Panc1 (cell line): ENCODE measurements at regions not wholly inside any gene's neighbourhood (a gene's known extent, or its start where the extent isn't known, plus 50 kb on each side); places are given as distances from the start of the nearest gene placed in this dataset.

ENCODE experiments used
- ATAC-seq: fragments of 200-7000 bp; cut with Tn5 transposase; 2 replicates; pipeline ENCODE4 v1.9.1; 2020; ENCODE audit warnings: mild to moderate bottlenecking, moderate library complexity
- BruUV-seq: library from RNA; stranded (reverse); fragments of 400-500 nt; replicated peaks from 2 replicates; lab custom pipeline; 2021; lab: Mats Ljungman, UMichigan
- CTCF ChIA-PET: fragments of 300-600 bp; sonication (Branson Sonifier 250); formaldehyde crosslinking; loops from one replicate; lab custom pipeline; 2022; ENCODE audit warnings: antibody characterized with exemption; lab: Charles Lee
- POLR2A ChIA-PET: fragments of 300-600 bp; sonication (Branson Sonifier 250); formaldehyde crosslinking; loops from one replicate; lab custom pipeline; 2022; ENCODE audit warnings: antibody characterized with exemption; lab: Charles Lee
- DNase-seq: peaks from one replicate; pipeline ENCODE4 v3.0.0-alpha.2; 2010; ENCODE audit warnings: low read depth, low spot score
- H3K27ac ChIP-seq: 2 replicates; pipeline ENCODE4 v1.5.1; 2011; ENCODE audit warnings: mild to moderate bottlenecking, low read length, inconsistent platforms
- H3K27me3 ChIP-seq: fragments of 200-500 bp; sonication (Bioruptor generic); 2 replicates; pipeline ENCODE4 v1.6.0; 2014; ENCODE audit warnings: low read length, inconsistent platforms; ENCODE audit not compliant: control insufficient read depth, insufficient read depth
- H3K36me3 ChIP-seq: fragments of 200-500 bp; sonication (Bioruptor generic); 2 replicates; pipeline ENCODE4 v1.5.1; 2014; ENCODE audit warnings: inconsistent platforms, mild to moderate bottlenecking, low read length, moderate library complexity; ENCODE audit not compliant: control insufficient read depth, insufficient read depth
- H3K4me1 ChIP-seq: 2 replicates; pipeline ENCODE4 v1.5.1; 2011; ENCODE audit warnings: inconsistent platforms, mild to moderate bottlenecking, low read length, moderate library complexity; ENCODE audit not compliant: control insufficient read depth, insufficient read depth
- H3K4me3 ChIP-seq, 2 experiments: 2 replicates each; pipeline ENCODE4 v1.5.1; 2011 to 2012; ENCODE audit warnings: low read depth in 2 of 2, low read length in 2 of 2, mild to moderate bottlenecking in 2 of 2, inconsistent platforms in 1 of 2, moderate library complexity in 1 of 2
- H3K9me3 ChIP-seq: fragments of 200-500 bp; sonication (Bioruptor generic); 2 replicates; pipeline ENCODE4 v1.5.1; 2014; ENCODE audit warnings: low read depth, mild to moderate bottlenecking, inconsistent platforms, low read length, moderate library complexity; ENCODE audit not compliant: control insufficient read depth, insufficient read depth
- POLR2AphosphoS5 ChIP-seq: IDR thresholded peaks from 2 replicates; pipeline ENCODE4 v1.6.1; 2012; ENCODE audit warnings: mild to moderate bottlenecking, low read depth, low read length, moderate library complexity
- SIN3A ChIP-seq: IDR thresholded peaks from 2 replicates; pipeline ENCODE4 v1.6.1; 2012; ENCODE audit warnings: low read depth, mild to moderate bottlenecking, low read length, moderate library complexity, borderline replicate concordance; ENCODE audit not compliant: insufficient read depth
- TCF7L2 ChIP-seq: IDR thresholded peaks from 2 replicates; pipeline ENCODE4 v1.6.1; 2011; ENCODE audit warnings: mild to moderate bottlenecking, low read depth, low read length, inconsistent platforms
- in situ Hi-C: cut with HindIII; loops from 2 replicates; pipeline ENCODE4 v1.10.0; 2016; ENCODE audit warnings: low sequenced_read_pairs, low pct_unique_long_range_greater_than_20kb
- intact Hi-C: fragments of 100-400 bp; cut with micrococcal nuclease; formaldehyde crosslinking; loops from one replicate; pipeline ENCODE4 v1.10.0; 2022; ENCODE audit not compliant: unreplicated experiment
- TF ChIP-seq, protein P1 (sequence below): fragments of 450-650 bp; IDR thresholded peaks from 2 replicates; pipeline ENCODE4 v1.5.1; 2017; ENCODE audit warnings: mild to moderate bottlenecking
- TF ChIP-seq, protein P2 (sequence below), 2 experiments: IDR thresholded peaks; 2 replicates each; pipeline ENCODE4 v1.6.1; 2011 to 2012; ENCODE audit warnings: low read depth in 2 of 2, control low read depth in 1 of 2, low read length in 1 of 2, mild to moderate bottlenecking in 1 of 2, moderate library complexity in 1 of 2; ENCODE audit not compliant: insufficient read depth in 1 of 2

DNA sequence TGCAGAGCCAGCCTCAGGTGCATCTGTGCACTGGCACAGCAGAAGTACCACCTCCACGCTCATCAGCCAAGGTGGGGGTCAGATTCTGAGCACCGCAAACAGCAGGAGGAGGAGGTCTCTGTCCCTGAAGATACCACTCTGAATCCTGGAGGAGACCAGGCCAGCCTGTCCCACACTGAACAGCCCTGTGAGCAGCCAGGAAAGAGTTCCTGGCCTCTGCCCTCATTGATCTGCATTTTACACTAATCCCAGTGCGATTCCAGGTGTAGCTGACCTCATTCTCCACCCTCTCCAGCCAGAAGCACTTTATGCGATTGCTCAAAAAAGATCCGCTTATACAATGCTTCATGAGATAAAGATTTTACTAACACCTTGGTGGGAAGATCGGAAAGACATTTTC lies 99.1 kb upstream of the CACUL1 start:
- no peaks in the 10 kb centered on the region; the same call in 1 of the 2 replicates for H3K27me3 ChIP-seq
- no peak for ATAC-seq
- no peak for DNase-seq
- no peaks in the 10 kb centered on the region for H3K4me1 ChIP-seq
- ChIA-PET POLR2A (no interaction called here), CTCF (no interaction called here)
- intact Hi-C loops (no loop called here), in situ Hi-C loops (no loop called here)
- no peak overlapping the region for H3K4me3 ChIP-seq
- no peak overlapping the region for H3K27ac ChIP-seq
- H3K36me3 ChIP-seq = no peaks in the 10 kb centered on the region
- no TSS peak for BruUV-seq
- no peaks in the 10 kb centered on the region for H3K9me3 ChIP-seq
- TF ChIP-seq SIN3A = no peak
- TF ChIP-seq, protein P1, sequence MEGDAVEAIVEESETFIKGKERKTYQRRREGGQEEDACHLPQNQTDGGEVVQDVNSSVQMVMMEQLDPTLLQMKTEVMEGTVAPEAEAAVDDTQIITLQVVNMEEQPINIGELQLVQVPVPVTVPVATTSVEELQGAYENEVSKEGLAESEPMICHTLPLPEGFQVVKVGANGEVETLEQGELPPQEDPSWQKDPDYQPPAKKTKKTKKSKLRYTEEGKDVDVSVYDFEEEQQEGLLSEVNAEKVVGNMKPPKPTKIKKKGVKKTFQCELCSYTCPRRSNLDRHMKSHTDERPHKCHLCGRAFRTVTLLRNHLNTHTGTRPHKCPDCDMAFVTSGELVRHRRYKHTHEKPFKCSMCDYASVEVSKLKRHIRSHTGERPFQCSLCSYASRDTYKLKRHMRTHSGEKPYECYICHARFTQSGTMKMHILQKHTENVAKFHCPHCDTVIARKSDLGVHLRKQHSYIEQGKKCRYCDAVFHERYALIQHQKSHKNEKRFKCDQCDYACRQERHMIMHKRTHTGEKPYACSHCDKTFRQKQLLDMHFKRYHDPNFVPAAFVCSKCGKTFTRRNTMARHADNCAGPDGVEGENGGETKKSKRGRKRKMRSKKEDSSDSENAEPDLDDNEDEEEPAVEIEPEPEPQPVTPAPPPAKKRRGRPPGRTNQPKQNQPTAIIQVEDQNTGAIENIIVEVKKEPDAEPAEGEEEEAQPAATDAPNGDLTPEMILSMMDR = no peak
- TF ChIP-seq TCF7L2 = no peak
- TF ChIP-seq, protein P2, sequence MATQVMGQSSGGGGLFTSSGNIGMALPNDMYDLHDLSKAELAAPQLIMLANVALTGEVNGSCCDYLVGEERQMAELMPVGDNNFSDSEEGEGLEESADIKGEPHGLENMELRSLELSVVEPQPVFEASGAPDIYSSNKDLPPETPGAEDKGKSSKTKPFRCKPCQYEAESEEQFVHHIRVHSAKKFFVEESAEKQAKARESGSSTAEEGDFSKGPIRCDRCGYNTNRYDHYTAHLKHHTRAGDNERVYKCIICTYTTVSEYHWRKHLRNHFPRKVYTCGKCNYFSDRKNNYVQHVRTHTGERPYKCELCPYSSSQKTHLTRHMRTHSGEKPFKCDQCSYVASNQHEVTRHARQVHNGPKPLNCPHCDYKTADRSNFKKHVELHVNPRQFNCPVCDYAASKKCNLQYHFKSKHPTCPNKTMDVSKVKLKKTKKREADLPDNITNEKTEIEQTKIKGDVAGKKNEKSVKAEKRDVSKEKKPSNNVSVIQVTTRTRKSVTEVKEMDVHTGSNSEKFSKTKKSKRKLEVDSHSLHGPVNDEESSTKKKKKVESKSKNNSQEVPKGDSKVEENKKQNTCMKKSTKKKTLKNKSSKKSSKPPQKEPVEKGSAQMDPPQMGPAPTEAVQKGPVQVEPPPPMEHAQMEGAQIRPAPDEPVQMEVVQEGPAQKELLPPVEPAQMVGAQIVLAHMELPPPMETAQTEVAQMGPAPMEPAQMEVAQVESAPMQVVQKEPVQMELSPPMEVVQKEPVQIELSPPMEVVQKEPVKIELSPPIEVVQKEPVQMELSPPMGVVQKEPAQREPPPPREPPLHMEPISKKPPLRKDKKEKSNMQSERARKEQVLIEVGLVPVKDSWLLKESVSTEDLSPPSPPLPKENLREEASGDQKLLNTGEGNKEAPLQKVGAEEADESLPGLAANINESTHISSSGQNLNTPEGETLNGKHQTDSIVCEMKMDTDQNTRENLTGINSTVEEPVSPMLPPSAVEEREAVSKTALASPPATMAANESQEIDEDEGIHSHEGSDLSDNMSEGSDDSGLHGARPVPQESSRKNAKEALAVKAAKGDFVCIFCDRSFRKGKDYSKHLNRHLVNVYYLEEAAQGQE (IDR thresholded peaks at IDR 0.05; ENCODE audit: insufficient read depth in 1 of 2, low read depth in 2 of 2, low read length in 1 of 2) = no peak
- TF ChIP-seq POLR2AphosphoS5 = no peak

DNA sequence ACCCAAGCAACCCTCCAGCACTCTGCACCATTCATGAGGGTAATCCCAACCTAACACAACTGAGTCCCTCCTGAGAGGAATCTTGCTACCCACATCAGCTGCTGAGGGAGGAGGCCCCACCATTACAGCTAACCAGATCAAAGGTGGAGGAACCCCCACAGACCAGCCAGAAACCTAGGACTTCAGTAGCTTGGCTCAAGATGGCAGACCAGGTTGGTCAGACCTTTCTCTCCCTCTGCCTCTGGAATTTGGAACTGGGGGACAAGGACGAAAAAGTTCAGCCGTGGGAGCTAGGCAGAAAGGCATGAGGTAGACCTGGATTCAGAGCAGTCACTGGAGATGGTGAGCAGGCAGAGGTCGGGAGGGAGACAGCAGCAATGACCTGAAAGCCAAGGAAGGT lies 101.3 kb upstream of the CACUL1 start:
- BruUV-seq = no TSS peak
- Histone ChIP-seq H3K9me3 (no peaks in the 10 kb centered on the region), H3K4me1 (no peaks in the 10 kb centered on the region), H3K36me3 (no peaks in the 10 kb centered on the region), H3K27ac (no peak overlapping the region), H3K4me3 (no peak overlapping the region), H3K27me3 (no peaks in the 10 kb centered on the region; the same call in 1 of the 2 replicates)
- DNase-seq (no peak), ATAC-seq (no peak)
- TF ChIP-seq, protein P2 (IDR thresholded peaks at IDR 0.05; ENCODE audit: insufficient read depth in 1 of 2, low read depth in 2 of 2, low read length in 1 of 2) = no peak
- TF ChIP-seq, protein P1 = no peak
- TF ChIP-seq POLR2AphosphoS5 (no peak), TCF7L2 (no peak), SIN3A (no peak)
- intact Hi-C loops = no loop called here
- in situ Hi-C loops = no loop called here
- ChIA-PET CTCF (no interaction called here), POLR2A (no interaction called here)
